ENCODE measurements at regions not wholly inside any gene's neighbourhood (a gene's known extent, or its start where the extent isn't known, plus 50 kb on each side); places are given as distances from the start of the nearest gene placed in this dataset.

DNA sequence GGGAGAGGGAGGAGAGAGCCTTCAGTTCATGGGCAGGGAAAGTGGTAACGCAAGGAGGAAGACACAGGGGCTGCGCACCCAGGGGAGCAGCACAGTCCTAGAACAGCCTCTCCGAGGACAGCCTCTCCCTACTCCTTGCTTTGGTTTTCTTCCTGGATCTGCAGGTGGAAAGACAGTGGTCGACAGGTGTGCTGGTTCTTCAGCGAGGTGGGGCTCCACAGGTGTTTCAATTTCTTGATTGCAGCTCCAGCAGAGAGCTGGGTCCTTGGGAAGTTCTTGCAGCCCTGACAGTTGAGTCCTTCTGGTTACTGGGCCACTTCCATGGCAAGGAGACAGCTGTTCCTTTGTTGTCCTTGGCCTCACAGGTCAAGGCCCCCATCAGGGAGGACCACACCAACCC, 220.7 kb upstream of the NR2F2 start:
- DNase-seq (ENCODE audit: insufficient read length, low spot score) (no peak), FAIRE-seq (no peak)
- no peak for TF ChIP-seq TAF1 (IDR thresholded peaks at IDR 0.05; ENCODE audit: low read depth, low read length)
- no peak for TF ChIP-seq POLR2A (IDR thresholded peaks at IDR 0.05; ENCODE audit: low read depth, low read length)
- no peak for TF ChIP-seq POU2F2 (IDR thresholded peaks at IDR 0.05; ENCODE audit: low read depth, low read length)
- no peak for TF ChIP-seq PAX5 (IDR thresholded peaks at IDR 0.05; ENCODE audit: insufficient read depth, low read length, severe bottlenecking)
- TF ChIP-seq POLR2AphosphoS5 (IDR thresholded peaks at IDR 0.05; ENCODE audit: low read depth, low read length) = no peak
- no peak for TF ChIP-seq SPI1 (IDR thresholded peaks at IDR 0.05; ENCODE audit: low read depth, low read length)

DNA sequence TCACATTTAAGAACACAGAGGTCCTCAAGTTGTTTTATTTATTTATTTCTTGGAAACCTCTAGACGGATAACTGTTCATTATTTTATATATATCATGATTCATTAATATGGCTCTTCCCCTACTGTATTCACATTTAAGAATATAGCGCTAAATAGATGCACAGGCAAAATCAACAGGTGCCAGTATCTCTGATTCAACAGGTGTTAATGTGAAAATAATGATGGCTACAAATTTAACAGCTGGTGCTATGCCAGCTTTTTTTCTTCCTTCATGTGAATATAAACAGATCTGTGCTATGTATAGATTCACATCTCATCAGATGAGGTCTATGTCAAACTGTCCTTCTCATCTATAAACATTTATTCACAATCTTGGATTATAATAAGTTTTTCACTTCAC, 218.5 kb upstream of the NR2F2 start:
- FAIRE-seq (no peak), DNase-seq (ENCODE audit: insufficient read length, low spot score) (no peak)
- TF ChIP-seq POLR2AphosphoS5 (IDR thresholded peaks at IDR 0.05; ENCODE audit: low read depth, low read length) = no peak
- TF ChIP-seq POLR2A (IDR thresholded peaks at IDR 0.05; ENCODE audit: low read depth, low read length) = no peak
- no peak for TF ChIP-seq PAX5 (IDR thresholded peaks at IDR 0.05; ENCODE audit: insufficient read depth, low read length, severe bottlenecking)
- TF ChIP-seq SPI1 (IDR thresholded peaks at IDR 0.05; ENCODE audit: low read depth, low read length) = no peak
- no peak for TF ChIP-seq TAF1 (IDR thresholded peaks at IDR 0.05; ENCODE audit: low read depth, low read length)
- TF ChIP-seq POU2F2 (IDR thresholded peaks at IDR 0.05; ENCODE audit: low read depth, low read length) = no peak

DNA sequence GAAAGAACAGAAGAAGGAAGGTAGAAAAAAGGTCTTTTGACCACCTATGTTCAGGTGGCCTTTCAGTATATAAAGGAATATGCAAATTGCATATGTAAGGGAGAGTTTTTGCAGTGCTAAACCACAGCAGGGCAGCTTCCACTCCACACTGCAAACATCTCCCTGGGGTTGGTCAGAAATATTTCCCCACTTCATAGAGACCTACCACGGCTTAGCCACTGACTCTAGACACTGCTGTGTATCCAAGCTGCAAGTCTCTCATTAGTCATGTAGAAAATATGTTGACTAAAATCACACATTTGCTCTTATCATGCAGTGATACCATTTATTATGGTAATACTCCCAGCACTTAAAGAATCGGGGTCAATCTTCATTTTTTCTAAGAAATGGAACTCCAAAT, 214.9 kb upstream of the NR2F2 start:
- no peak for TF ChIP-seq POLR2A (IDR thresholded peaks at IDR 0.05; ENCODE audit: low read depth, low read length)
- TF ChIP-seq POU2F2 (IDR thresholded peaks at IDR 0.05; ENCODE audit: low read depth, low read length) = peak; percentile 90
- FAIRE-seq (peak; percentile 68), DNase-seq (ENCODE audit: insufficient read length, low spot score) (no peak)

DNA sequence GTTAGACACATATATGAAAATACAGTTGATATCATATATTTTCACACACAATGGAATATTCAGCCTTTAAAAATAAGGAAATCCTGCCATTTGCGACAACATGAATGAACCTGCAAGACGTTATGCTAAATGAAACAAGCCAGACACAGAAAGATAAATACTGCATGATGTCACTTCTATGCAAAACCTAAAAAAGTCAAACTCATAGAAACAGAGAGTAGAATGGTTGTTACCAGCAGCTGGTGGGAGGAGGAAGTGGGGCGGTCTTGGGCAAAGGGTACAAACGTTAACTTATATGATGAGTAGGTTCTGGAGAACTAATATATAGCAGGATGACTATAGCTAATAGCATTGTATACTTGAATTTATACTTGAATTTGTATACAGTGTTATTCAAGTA, 213.2 kb upstream of the NR2F2 start:
- TF ChIP-seq SPI1 (IDR thresholded peaks at IDR 0.05; ENCODE audit: low read depth, low read length) = peak; percentile 69
- TF ChIP-seq PAX5 (IDR thresholded peaks at IDR 0.05; ENCODE audit: insufficient read depth, low read length, severe bottlenecking) = no peak
- DNase-seq (ENCODE audit: insufficient read length, low spot score) (no peak), FAIRE-seq (no peak)

DNA sequence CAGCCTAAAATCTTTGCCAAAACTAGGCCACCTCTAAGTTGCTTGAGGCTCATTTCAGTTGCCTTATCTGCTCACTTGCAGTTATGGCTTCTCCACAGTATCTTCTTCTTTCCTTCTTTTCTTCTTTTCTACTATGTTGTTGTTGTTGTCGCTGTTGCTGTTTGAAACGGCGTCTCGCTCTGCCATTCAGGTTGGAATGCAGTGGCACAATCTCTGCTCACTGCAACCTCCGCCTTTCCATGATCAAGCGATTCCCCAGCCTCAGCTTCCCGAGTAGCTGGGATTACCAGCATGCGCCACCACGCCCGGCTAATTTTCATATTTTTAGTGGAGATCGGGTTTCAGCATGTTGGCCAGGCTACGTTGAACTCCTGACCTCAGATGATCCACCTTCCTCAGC, 210.8 kb upstream of the NR2F2 start:
- TF ChIP-seq POLR2A (IDR thresholded peaks at IDR 0.05; ENCODE audit: low read depth, low read length) (no peak), TAF1 (IDR thresholded peaks at IDR 0.05; ENCODE audit: low read depth, low read length) (no peak), SPI1 (IDR thresholded peaks at IDR 0.05; ENCODE audit: low read depth, low read length) (no peak), PAX5 (IDR thresholded peaks at IDR 0.05; ENCODE audit: insufficient read depth, low read length, severe bottlenecking) (no peak), POLR2AphosphoS5 (IDR thresholded peaks at IDR 0.05; ENCODE audit: low read depth, low read length) (no peak), POU2F2 (IDR thresholded peaks at IDR 0.05; ENCODE audit: low read depth, low read length) (no peak)
- DNase-seq (ENCODE audit: insufficient read length, low spot score) (no peak), FAIRE-seq (no peak)

DNA sequence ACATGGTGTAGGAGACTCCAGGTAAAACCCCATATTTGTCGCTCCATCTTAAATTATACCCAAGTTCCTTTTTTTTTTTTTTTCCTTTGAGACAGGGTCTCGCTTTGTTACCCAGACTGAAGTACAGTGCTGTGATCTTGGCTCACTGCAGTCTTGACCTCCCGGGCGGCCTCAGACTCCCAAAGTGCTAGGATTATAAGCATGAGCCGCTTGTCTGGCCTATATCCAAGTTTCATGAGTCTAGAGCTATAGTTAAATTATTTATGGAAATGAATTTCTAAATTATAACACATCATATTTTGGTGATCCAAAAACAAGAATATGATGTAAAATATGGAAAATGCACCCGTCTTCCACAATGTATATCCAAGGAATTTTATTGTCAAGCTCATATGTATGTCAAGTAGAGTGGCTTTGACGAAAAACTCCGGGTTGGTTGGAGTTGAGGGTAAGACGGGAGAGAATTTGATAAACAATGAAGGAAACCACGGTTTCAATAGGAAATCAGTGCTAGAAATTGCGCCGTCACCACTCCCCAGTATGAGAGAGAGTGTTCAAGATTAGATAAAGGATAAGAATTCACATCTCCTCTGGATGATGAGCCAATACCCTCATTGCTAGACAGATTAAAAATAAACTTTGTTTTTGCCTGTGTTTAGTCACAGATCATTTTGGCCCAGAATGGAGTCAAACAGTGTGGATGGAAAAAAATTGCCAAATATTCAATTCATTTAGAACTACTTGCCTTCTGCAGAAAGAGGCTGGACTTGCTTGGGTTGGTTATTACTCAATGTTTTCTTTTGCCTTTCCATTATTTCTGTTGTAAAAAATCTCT, 209.2 kb upstream of the NR2F2 start:
- no peak for DNase-seq (ENCODE audit: insufficient read length, low spot score)
- no peak for TF ChIP-seq POU2F2 (IDR thresholded peaks at IDR 0.05; ENCODE audit: low read depth, low read length)

DNA sequence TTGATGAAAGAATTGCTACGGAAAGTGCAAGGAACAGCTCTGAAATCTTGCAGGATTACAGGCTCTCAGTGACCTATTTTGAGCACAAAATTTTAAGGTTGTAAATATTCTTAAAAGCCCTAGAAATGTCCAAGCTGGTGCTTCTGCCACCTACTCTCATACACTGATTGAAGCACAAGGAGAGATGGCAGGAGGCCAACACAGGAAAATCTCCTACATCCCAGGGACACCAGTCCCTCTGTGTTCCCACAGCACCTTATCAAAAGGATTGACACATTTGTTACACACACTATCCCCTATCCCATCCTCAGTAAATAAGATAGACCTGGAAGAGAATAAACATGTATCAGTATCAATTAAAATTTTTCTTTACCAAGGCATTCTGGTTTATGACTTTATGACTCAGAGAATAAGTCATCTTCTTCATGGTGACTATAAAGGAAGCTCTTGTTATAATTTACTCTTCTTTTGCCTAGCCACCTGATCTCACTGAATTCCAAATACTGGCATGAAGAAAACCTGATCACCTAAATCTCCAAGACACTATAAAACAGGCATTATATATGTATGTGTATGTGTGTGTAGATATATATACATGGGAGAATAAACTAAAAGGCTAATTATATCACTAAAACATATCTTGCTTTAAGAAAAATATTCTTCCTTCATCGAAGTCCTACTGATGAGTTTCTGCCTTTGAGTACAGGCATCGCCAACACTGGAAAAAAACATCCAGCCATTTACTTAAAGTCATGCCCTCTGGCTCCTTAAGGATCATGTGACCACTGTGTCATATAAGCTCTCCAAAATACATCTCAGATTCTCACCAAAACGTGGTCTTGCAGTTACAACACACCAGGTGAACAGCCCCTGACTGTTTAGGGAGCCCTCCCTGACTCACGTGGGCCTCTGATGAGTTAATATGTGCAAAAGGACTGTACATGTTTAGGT, 208.1 kb upstream of the NR2F2 start:
- DNase-seq (ENCODE audit: insufficient read length, low spot score) (no peak), FAIRE-seq (no peak)
- TF ChIP-seq POLR2A (IDR thresholded peaks at IDR 0.05; ENCODE audit: low read depth, low read length) = no peak
- TF ChIP-seq POLR2AphosphoS5 (IDR thresholded peaks at IDR 0.05; ENCODE audit: low read depth, low read length) = no peak
- TF ChIP-seq PAX5 (IDR thresholded peaks at IDR 0.05; ENCODE audit: insufficient read depth, low read length, severe bottlenecking) = no peak
- TF ChIP-seq SPI1 (IDR thresholded peaks at IDR 0.05; ENCODE audit: low read depth, low read length) = no peak
- no peak for TF ChIP-seq TAF1 (IDR thresholded peaks at IDR 0.05; ENCODE audit: low read depth, low read length)
- no peak for TF ChIP-seq POU2F2 (IDR thresholded peaks at IDR 0.05; ENCODE audit: low read depth, low read length)

More for the DNA sequence above, 209.2 kb upstream of the NR2F2 start:
- no peak for FAIRE-seq

DNA sequence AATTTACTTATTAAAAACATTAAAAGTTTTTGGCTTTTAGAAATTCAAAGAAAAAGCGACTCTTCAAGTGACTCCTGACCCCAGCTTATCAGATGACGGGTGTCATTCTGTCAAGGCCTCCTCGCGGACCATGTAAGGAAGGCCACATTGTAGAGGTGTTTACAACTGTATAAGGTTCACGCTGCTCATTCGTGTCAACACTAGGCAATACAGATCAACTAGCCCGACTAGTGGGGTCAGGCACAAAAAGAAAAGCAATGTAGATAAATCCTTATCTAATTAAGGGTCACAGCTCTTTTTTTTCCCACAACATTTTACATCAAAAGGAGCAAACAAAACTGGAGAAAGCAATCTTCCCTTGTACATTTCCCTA, 207.5 kb upstream of the NR2F2 start:
- TF ChIP-seq PAX5 (IDR thresholded peaks at IDR 0.05; ENCODE audit: insufficient read depth, low read length, severe bottlenecking) = no peak
- TF ChIP-seq POLR2AphosphoS5 (IDR thresholded peaks at IDR 0.05; ENCODE audit: low read depth, low read length) = no peak
- no peak for TF ChIP-seq POU2F2 (IDR thresholded peaks at IDR 0.05; ENCODE audit: low read depth, low read length)
- no peak for TF ChIP-seq SPI1 (IDR thresholded peaks at IDR 0.05; ENCODE audit: low read depth, low read length)
- TF ChIP-seq TAF1 (IDR thresholded peaks at IDR 0.05; ENCODE audit: low read depth, low read length) = no peak
- no peak for TF ChIP-seq POLR2A (IDR thresholded peaks at IDR 0.05; ENCODE audit: low read depth, low read length)
- DNase-seq (ENCODE audit: insufficient read length, low spot score) = no peak
- FAIRE-seq = no peak

DNA sequence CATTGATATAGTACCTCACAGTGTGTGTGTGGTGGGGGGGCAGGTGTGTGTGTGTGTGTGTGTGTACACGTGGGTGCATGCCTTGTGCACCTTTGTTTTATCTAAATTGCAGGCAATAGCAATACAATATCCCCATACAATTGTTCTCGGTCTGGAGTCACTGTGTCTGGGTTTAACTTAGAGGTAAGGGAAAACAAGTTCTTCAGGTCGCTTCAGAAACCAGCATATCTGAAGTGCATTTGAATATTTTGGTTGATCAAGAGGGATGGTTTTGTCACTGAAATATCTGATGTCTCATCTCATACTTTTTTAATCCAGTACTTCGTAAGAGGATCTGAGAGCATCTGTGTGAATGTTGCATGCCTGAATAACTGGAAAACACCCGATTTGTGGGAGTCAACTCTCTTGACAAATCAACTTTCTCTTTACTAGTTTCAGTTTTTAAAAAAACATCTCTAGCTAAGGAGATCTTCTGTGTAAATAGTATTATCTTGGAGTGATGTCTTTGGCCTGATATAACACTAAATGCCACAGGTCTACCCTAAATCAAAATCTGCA, 206.8 kb upstream of the NR2F2 start:
- peak; percentile 48 for TF ChIP-seq SPI1 (IDR thresholded peaks at IDR 0.05; ENCODE audit: low read depth, low read length)
- TF ChIP-seq PAX5 (IDR thresholded peaks at IDR 0.05; ENCODE audit: insufficient read depth, low read length, severe bottlenecking) = no peak
- DNase-seq (ENCODE audit: insufficient read length, low spot score) (no peak), FAIRE-seq (peak; percentile 48)

DNA sequence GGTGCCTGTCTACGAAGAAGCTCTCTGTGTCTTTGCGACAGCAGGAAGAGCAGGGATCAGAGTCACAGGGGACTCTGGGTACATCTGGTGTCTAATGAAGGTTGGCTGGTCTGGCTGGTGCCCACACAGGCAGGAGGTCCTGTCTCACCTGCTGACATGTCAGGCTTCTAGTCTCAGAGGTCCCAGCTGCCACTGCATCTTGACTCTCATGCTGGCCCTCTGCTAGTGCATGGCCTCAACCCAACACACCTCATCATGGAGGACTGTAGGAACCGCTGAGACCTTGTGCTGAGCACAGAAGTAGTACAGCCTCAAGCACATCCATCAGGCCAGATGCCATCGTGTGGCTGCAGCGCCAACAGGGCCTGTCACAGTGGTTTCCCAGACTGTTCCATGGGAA, 206.1 kb upstream of the NR2F2 start:
- TF ChIP-seq POU2F2 (IDR thresholded peaks at IDR 0.05; ENCODE audit: low read depth, low read length) (no peak), POLR2AphosphoS5 (IDR thresholded peaks at IDR 0.05; ENCODE audit: low read depth, low read length) (no peak), PAX5 (IDR thresholded peaks at IDR 0.05; ENCODE audit: insufficient read depth, low read length, severe bottlenecking) (no peak), TAF1 (IDR thresholded peaks at IDR 0.05; ENCODE audit: low read depth, low read length) (no peak), SPI1 (IDR thresholded peaks at IDR 0.05; ENCODE audit: low read depth, low read length) (no peak), POLR2A (IDR thresholded peaks at IDR 0.05; ENCODE audit: low read depth, low read length) (no peak)
- FAIRE-seq = no peak
- DNase-seq (ENCODE audit: insufficient read length, low spot score) = no peak

Measured in GM12891 (cell line).